Right renal cortex interstitium (tissue), 3 donors: ENCODE measurements at regions not wholly inside any gene's neighbourhood (a gene's known extent, or its start where the extent isn't known, plus 50 kb on each side); places are given as distances from the start of the nearest gene placed in this dataset.

Source experiments
- DNase-seq, 3 donors: peaks; one replicate each; pipeline ENCODE4 v3.0.0-alpha.2; 2013; ENCODE audit warnings: low read depth in 3 of 3, low spot score in 2 of 3

- DNase-seq = no peak
Observed at GRCh38 chr6:16078064-16078463, 50.8 kb upstream of the MYLIP start.

- DNase-seq = no peak
Observed at GRCh38 chr6:16069671-16070070, 59.2 kb upstream of the MYLIP start.

GRCh38 chr6:16069222-16069621, 59.7 kb upstream of the MYLIP start:
- no peak for DNase-seq

- DNase-seq = no peak
Observed at GRCh38 chr6:16067568-16067967, 61.3 kb upstream of the MYLIP start.

- DNase-seq = no peak
Observed at GRCh38 chr6:16064671-16065072, 64.2 kb upstream of the MYLIP start.

GRCh38 chr6:16063580-16063979, 65.3 kb upstream of the MYLIP start:
- DNase-seq = no peak

- no peak for DNase-seq
Observed at GRCh38 chr6:16061818-16062217, 67.1 kb upstream of the MYLIP start.

- DNase-seq = no peak
Observed at GRCh38 chr6:16060039-16060438, 68.8 kb upstream of the MYLIP start.

GRCh38 chr6:16059496-16059895, 69.4 kb upstream of the MYLIP start:
- DNase-seq = no peak

GRCh38 chr6:16058929-16059345, 69.9 kb upstream of the MYLIP start:
- no peak for DNase-seq

GRCh38 chr6:16058201-16058928, 70.5 kb upstream of the MYLIP start:
- DNase-seq = no peak

GRCh38 chr6:16057446-16057845, 71.4 kb upstream of the MYLIP start:
- no peak for DNase-seq

- DNase-seq = no peak
Observed at GRCh38 chr6:16056263-16056870, 72.5 kb upstream of the MYLIP start.

GRCh38 chr6:16055852-16056251, 73.0 kb upstream of the MYLIP start:
- DNase-seq = no peak

GRCh38 chr6:16049168-16049567, 79.7 kb upstream of the MYLIP start:
- no peak for DNase-seq

GRCh38 chr6:16048221-16048620, 80.7 kb upstream of the MYLIP start:
- DNase-seq = no peak

GRCh38 chr6:16047435-16047990, 81.4 kb upstream of the MYLIP start:
- DNase-seq = no peak

GRCh38 chr6:16045238-16045637, 83.6 kb upstream of the MYLIP start:
- no peak for DNase-seq

- no peak for DNase-seq
Observed at GRCh38 chr6:16044211-16044643, 84.7 kb upstream of the MYLIP start.

GRCh38 chr6:16043171-16044135, 85.4 kb upstream of the MYLIP start:
- no peak for DNase-seq

- DNase-seq = no peak
Observed at GRCh38 chr6:16042751-16043150, 86.1 kb upstream of the MYLIP start.
